Stimulated activated CD4-positive, alpha-beta T cell treated with anti-CD3 and anti-CD28 coated beads, TNF-alpha, amount 100 ng/mL, for 48 hours (primary cell): ENCODE measurements at regions not wholly inside any gene's neighbourhood (a gene's known extent, or its start where the extent isn't known, plus 50 kb on each side); places are given as distances from the start of the nearest gene placed in this dataset.
"Not testable (repeated sequence)": the region's sequence is repeated elsewhere in the genome, so short reads cannot be mapped to it uniquely, and the experiment has no call there.

ENCODE experiments used
- DNase-seq, 3 donors: peaks; one replicate each; pipeline ENCODE4 v3.0.0-alpha.2; 2020; ENCODE audit warnings: low read depth in 3 of 3

- DNase-seq = no peak
Observed at GRCh38 chrX:1059576-1060561, 152.6 kb downstream of the CRLF2 start.

GRCh38 chrX:1053600-1053999, 158.8 kb downstream of the CRLF2 start:
- DNase-seq = not testable (repeated sequence)

- no peak for DNase-seq
Observed at GRCh38 chrX:1053072-1053471, 159.4 kb downstream of the CRLF2 start.

- DNase-seq = no peak
Observed at GRCh38 chrX:1052021-1052420, 160.4 kb downstream of the CRLF2 start.

GRCh38 chrX:1051421-1051820, 161.0 kb downstream of the CRLF2 start:
- DNase-seq = no peak

- no peak for DNase-seq
Observed at GRCh38 chrX:1045680-1046314, 166.7 kb downstream of the CRLF2 start.

GRCh38 chrX:1041091-1041490, 171.4 kb downstream of the CRLF2 start:
- DNase-seq = no peak

GRCh38 chrX:1035931-1036330, 176.5 kb downstream of the CRLF2 start:
- not testable (repeated sequence) for DNase-seq

- no peak for DNase-seq
Observed at GRCh38 chrX:1035206-1035605, 177.2 kb downstream of the CRLF2 start.

GRCh38 chrX:1034717-1035116, 177.7 kb downstream of the CRLF2 start:
- no peak for DNase-seq

GRCh38 chrX:1031521-1032430, 180.7 kb downstream of the CRLF2 start:
- DNase-seq = no peak

GRCh38 chrX:1029494-1029893, 183.0 kb downstream of the CRLF2 start:
- DNase-seq = no peak

GRCh38 chrX:1027680-1028079, 184.8 kb downstream of the CRLF2 start:
- no peak for DNase-seq

- DNase-seq = no peak
Observed at GRCh38 chrX:1027133-1027532, 185.3 kb downstream of the CRLF2 start.

GRCh38 chrX:1026263-1027015, 186.0 kb downstream of the CRLF2 start:
- DNase-seq = no peak

- no peak for DNase-seq
Observed at GRCh38 chrX:1025413-1025812, 187.0 kb downstream of the CRLF2 start.

GRCh38 chrX:1023676-1024075, 188.8 kb downstream of the CRLF2 start:
- no peak for DNase-seq

- not testable (repeated sequence) for DNase-seq
Observed at GRCh38 chrX:1021314-1021993, 191.0 kb downstream of the CRLF2 start.

GRCh38 chrX:1020634-1021166, 191.7 kb downstream of the CRLF2 start:
- DNase-seq = no peak

GRCh38 chrX:1016926-1017325, 195.5 kb downstream of the CRLF2 start:
- DNase-seq = not testable (repeated sequence)
